ENCODE measurements at regions not wholly inside any gene's neighbourhood (a gene's known extent, or its start where the extent isn't known, plus 50 kb on each side); places are given as distances from the start of the nearest gene placed in this dataset.

- TF ChIP-seq CTCF (conservative IDR thresholded peaks at IDR 0.05) (no peak), EZH2 (IDR thresholded peaks at IDR 0.05; ENCODE audit: low read depth) (no peak)
Observed at GRCh38 chr2:33903701-33904100, 304.6 kb upstream of the FAM98A start.

Data from PC-9 (cell line).